HCT116 (cell line): ENCODE measurements at regions not wholly inside any gene's neighbourhood (a gene's known extent, or its start where the extent isn't known, plus 50 kb on each side); places are given as distances from the start of the nearest gene placed in this dataset.

ENCODE experiments used
- ATAC-seq: fragments of 200-7000 bp; cut with Tn5 transposase; 2 replicates; pipeline ENCODE4 v1.9.1; 2020; ENCODE audit warnings: mild to moderate bottlenecking, moderate library complexity
- BruUV-seq: library from RNA; stranded (reverse); fragments of 400-500 nt; replicated peaks from 2 replicates; lab custom pipeline; 2021; lab: Mats Ljungman, UMichigan
- CTCF ChIA-PET: fragments of 300-600 bp; sonication (Branson Sonifier 250); formaldehyde crosslinking; loops from one replicate; lab custom pipeline; 2021; ENCODE audit warnings: antibody characterized with exemption; lab: Charles Lee
- POLR2A ChIA-PET: fragments of 300-600, 350-600 bp; sonication (Branson Sonifier 250); formaldehyde crosslinking; loops from one replicate; lab custom pipeline; 2021; ENCODE audit warnings: antibody characterized with exemption; lab: Charles Lee
- RAD21 ChIA-PET, 2 experiments: fragments of 300-600 bp; sonication (Branson Sonifier 250); formaldehyde crosslinking; loops; one replicate each; lab custom pipeline; 2023; ENCODE audit warnings: low total read pairs in 2 of 2; ENCODE audit not compliant: uncharacterized antibody in 2 of 2, unreplicated experiment in 2 of 2, low non-redundant PET in 1 of 2; lab: Charles Lee
- DNase-seq: peaks from one replicate; pipeline ENCODE4 v3.0.0-alpha.2; 2010; ENCODE audit warnings: low read depth, low spot score
- H2AFZ ChIP-seq: fragments of 200-600 bp; shearing (Covaris generic), sonication (generic); 2 replicates; pipeline ENCODE4 v1.6.1; 2017; ENCODE audit warnings: low read depth, mixed run types, mixed read lengths, antibody characterized with exemption, low read length; ENCODE audit not compliant: poor library complexity, severe bottlenecking
- H3K27ac ChIP-seq: 2 replicates; pipeline ENCODE4 v1.5.1; 2012; ENCODE audit warnings: low read depth, low read length
- H3K27me3 ChIP-seq: fragments of 200-600 bp; sonication (generic); 2 replicates; pipeline ENCODE4 v1.6.1; 2016; ENCODE audit warnings: mixed run types, low read length, mixed read lengths; ENCODE audit not compliant: insufficient read depth
- H3K36me3 ChIP-seq, 2 experiments: fragments of 200-500 bp in 1 of 2; fragments of 200-600 bp in 1 of 2; sonication (Bioruptor generic) in 1 of 2; sonication (generic) in 1 of 2; 2 replicates each; pipeline versions ENCODE4 v1.5.1 to v1.6.1; 2014 to 2016; ENCODE audit warnings: low read length in 2 of 2, inconsistent platforms in 1 of 2, mixed read lengths in 1 of 2, mixed run types in 1 of 2; ENCODE audit not compliant: insufficient read depth in 2 of 2, control insufficient read depth in 1 of 2
- H3K4me1 ChIP-seq, 2 experiments: fragments of 200-600 bp in 1 of 2; sonication (generic) in 1 of 2; 2 replicates each; pipeline versions ENCODE4 v1.5.1 to v1.6.1; 2012 to 2017; ENCODE audit warnings: low read length in 2 of 2, inconsistent platforms in 1 of 2, mild to moderate bottlenecking in 1 of 2, mixed read lengths in 1 of 2, mixed run types in 1 of 2, moderate library complexity in 1 of 2; ENCODE audit not compliant: insufficient read depth in 2 of 2, control insufficient read depth in 1 of 2
- H3K4me2 ChIP-seq: fragments of 200-600 bp; sonication (generic); 2 replicates; pipeline ENCODE4 v1.6.1; 2017; ENCODE audit warnings: mixed run types, low read length, mixed read lengths
- H3K4me3 ChIP-seq, 2 experiments: fragments of 200-600 bp in 1 of 2; sonication (generic) in 1 of 2; replicated peaks in 1 of 2; 2 replicates each; pipeline ENCODE4 v1.5.1; 2011 to 2016; ENCODE audit warnings: low read length in 2 of 2, control low read depth in 1 of 2, low read depth in 1 of 2, mild to moderate bottlenecking in 1 of 2, mixed read lengths in 1 of 2, mixed run types in 1 of 2
- H3K79me2 ChIP-seq: fragments of 200-600 bp; sonication (generic); 2 replicates; pipeline ENCODE4 v1.6.1; 2017; ENCODE audit warnings: mild to moderate bottlenecking, mixed run types, low read length, moderate library complexity, mixed read lengths; ENCODE audit not compliant: insufficient read depth
- H3K9ac ChIP-seq: fragments of 200-600 bp; sonication (generic); 2 replicates; pipeline ENCODE4 v1.6.1; 2016; ENCODE audit warnings: low read length, mixed read lengths
- H3K9me2 ChIP-seq: fragments of 200-600 bp; sonication (generic), shearing (Covaris generic); 2 replicates; pipeline ENCODE4 v1.6.1; 2017; ENCODE audit warnings: mixed run types, mild to moderate bottlenecking, moderate library complexity; ENCODE audit not compliant: insufficient read depth
- H3K9me3 ChIP-seq, 2 experiments: fragments of 200-500 bp in 1 of 2; fragments of 200-600 bp in 1 of 2; sonication (Bioruptor generic) in 1 of 2; sonication (generic) in 1 of 2; 2 replicates each; pipeline ENCODE4 v1.6.1; 2014 to 2017; ENCODE audit warnings: low read length in 2 of 2, mixed read lengths in 2 of 2, inconsistent platforms in 1 of 2, low read depth in 1 of 2, mild to moderate bottlenecking in 1 of 2, mixed run types in 1 of 2, moderate library complexity in 1 of 2; ENCODE audit not compliant: control insufficient read depth in 1 of 2, insufficient read depth in 1 of 2
- H4K20me1 ChIP-seq: fragments of 200-600 bp; sonication (generic), shearing (Covaris generic); 2 replicates; pipeline ENCODE4 v1.6.1; 2017; ENCODE audit warnings: mixed run types, mild to moderate bottlenecking, moderate library complexity; ENCODE audit not compliant: insufficient read depth
- ATF3 ChIP-seq: IDR thresholded peaks from 2 replicates; pipeline ENCODE4 v1.6.1; 2012
- CBX3 ChIP-seq: IDR thresholded peaks from 2 replicates; pipeline ENCODE4 v1.6.1; 2012; ENCODE audit warnings: low read depth
- EGR1 ChIP-seq: IDR thresholded peaks from 2 replicates; pipeline ENCODE4 v1.6.1; 2012; ENCODE audit warnings: low read depth
- ELF1 ChIP-seq: IDR thresholded peaks from 2 replicates; pipeline ENCODE4 v1.6.1; 2012; ENCODE audit warnings: low read depth, borderline replicate concordance
- FOSL1 ChIP-seq: IDR thresholded peaks from 2 replicates; pipeline ENCODE4 v1.6.1; 2012; ENCODE audit warnings: low read depth
- MAX ChIP-seq: IDR thresholded peaks from 2 replicates; pipeline ENCODE4 v1.6.1; 2012
- POLR2A ChIP-seq: IDR thresholded peaks from 2 replicates; pipeline ENCODE4 v1.7.0; 2011; ENCODE audit warnings: borderline replicate concordance; ENCODE audit not compliant: insufficient read depth, insufficient read length; ENCODE audit errors: extremely low read depth
- POLR2AphosphoS5 ChIP-seq: IDR thresholded peaks from 2 replicates; pipeline ENCODE4 v1.6.1; 2011; ENCODE audit warnings: mild to moderate bottlenecking, low read depth, low read length, moderate library complexity
- SP1 ChIP-seq: IDR thresholded peaks from 2 replicates; pipeline ENCODE4 v1.6.1; 2012; ENCODE audit warnings: low read depth
- SRF ChIP-seq: IDR thresholded peaks from 2 replicates; pipeline ENCODE4 v1.6.1; 2012; ENCODE audit warnings: low read depth
- TCF7L2 ChIP-seq: IDR thresholded peaks from 2 replicates; pipeline ENCODE4 v1.7.0; 2011; ENCODE audit warnings: borderline replicate concordance, inconsistent platforms; ENCODE audit not compliant: insufficient read depth, insufficient read length; ENCODE audit errors: extremely low read depth
- ZFX ChIP-seq: fragments of 450-650 bp; IDR thresholded peaks from 2 replicates; pipeline ENCODE4 v1.6.1; 2017
- intact Hi-C: fragments of 100-400 bp; cut with micrococcal nuclease; formaldehyde crosslinking; loops from 2 replicates; pipeline ENCODE4 v1.10.0; 2022
- TF ChIP-seq, protein P1 (sequence below): IDR thresholded peaks from 2 replicates; pipeline ENCODE4 v1.6.1; 2011; ENCODE audit warnings: mild to moderate bottlenecking, low read length, moderate library complexity; ENCODE audit not compliant: insufficient replicate concordance; ENCODE audit errors: extremely low read depth
- TF ChIP-seq, protein P2 (sequence below): IDR thresholded peaks from 2 replicates; pipeline ENCODE4 v1.6.1; 2012; ENCODE audit warnings: low read depth

GRCh38 chr5:71873191-71873591, 154.1 kb downstream of the CARTPT start (continued):
- TF ChIP-seq SRF (no peak), EGR1 (no peak), SP1 (no peak), POLR2AphosphoS5 (no peak)
- TF ChIP-seq, all 23 proteins: peak for 0

GRCh38 chr5:71874521-71874920, 155.4 kb downstream of the CARTPT start:
- ATAC-seq (no peak), DNase-seq (no peak)
- no peak overlapping the region for H3K27ac ChIP-seq
- no peak overlapping the region for H2AFZ ChIP-seq
- H3K4me2 ChIP-seq = no peak overlapping the region
- H3K9me2 ChIP-seq = no peaks in the 10 kb centered on the region
- no peaks in the 10 kb centered on the region for H3K4me1 ChIP-seq
- POLR2A ChIA-PET = no interaction called here
- no peak overlapping the region for H3K4me3 ChIP-seq
- CTCF ChIA-PET = no interaction called here
- no peaks in the 10 kb centered on the region for H3K9me3 ChIP-seq
- RAD21 ChIA-PET = no interaction called here
- H3K36me3 ChIP-seq = no peaks in the 10 kb centered on the region
- H3K27me3 ChIP-seq = no peaks in the 10 kb centered on the region
- TF ChIP-seq ELF1 (no peak), CBX3 (no peak), TCF7L2 (no peak)
- H3K9ac ChIP-seq = no peak overlapping the region
- H4K20me1 ChIP-seq = no peaks in the 10 kb centered on the region
- intact Hi-C loops = no loop called here
- no peaks in the 10 kb centered on the region for H3K79me2 ChIP-seq
- no TSS peak for BruUV-seq

DNA sequence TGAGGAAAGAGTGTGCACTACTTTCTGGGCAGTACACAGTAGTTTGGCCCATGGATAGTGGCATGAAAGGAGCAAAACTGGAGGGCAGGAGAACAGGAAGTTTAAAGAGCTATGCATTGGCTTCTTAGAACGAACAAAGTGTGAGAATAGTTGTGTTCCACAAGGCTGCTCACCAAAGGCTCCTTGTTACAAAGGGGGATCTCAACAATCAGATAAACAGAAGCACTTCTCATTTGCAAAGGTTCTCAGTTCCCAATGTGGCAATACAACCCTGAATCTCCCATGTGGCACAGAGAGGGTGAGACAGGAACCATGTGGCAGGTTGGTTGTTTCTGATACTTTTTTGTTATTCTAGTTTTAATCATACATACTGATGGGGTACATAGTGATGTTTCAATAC, 158.4 kb downstream of the CARTPT start:
- H3K4me1 ChIP-seq = no peaks in the 10 kb centered on the region
- ChIA-PET CTCF (no interaction called here), RAD21 (no interaction called here), POLR2A (interaction anchor here (1.0 kb wide), 1 partner anchor 31 kb away, joined by 3 read pairs; no protein-coding TSS in a partner anchor)
- no peaks in the 10 kb centered on the region for H4K20me1 ChIP-seq
- H3K27ac ChIP-seq = no peak overlapping the region
- no peak overlapping the region for H3K4me3 ChIP-seq
- H2AFZ ChIP-seq = no peak overlapping the region
- BruUV-seq = no TSS peak
- no peaks in the 10 kb centered on the region for H3K9me3 ChIP-seq
- H3K4me2 ChIP-seq = no peak overlapping the region
- DNase-seq = no peak
- TF ChIP-seq ZFX = no peak
- no peak for TF ChIP-seq POLR2A
- TF ChIP-seq MAX = no peak
- no peak for TF ChIP-seq ATF3
- TF ChIP-seq POLR2AphosphoS5 = no peak
- TF ChIP-seq, protein P1, sequence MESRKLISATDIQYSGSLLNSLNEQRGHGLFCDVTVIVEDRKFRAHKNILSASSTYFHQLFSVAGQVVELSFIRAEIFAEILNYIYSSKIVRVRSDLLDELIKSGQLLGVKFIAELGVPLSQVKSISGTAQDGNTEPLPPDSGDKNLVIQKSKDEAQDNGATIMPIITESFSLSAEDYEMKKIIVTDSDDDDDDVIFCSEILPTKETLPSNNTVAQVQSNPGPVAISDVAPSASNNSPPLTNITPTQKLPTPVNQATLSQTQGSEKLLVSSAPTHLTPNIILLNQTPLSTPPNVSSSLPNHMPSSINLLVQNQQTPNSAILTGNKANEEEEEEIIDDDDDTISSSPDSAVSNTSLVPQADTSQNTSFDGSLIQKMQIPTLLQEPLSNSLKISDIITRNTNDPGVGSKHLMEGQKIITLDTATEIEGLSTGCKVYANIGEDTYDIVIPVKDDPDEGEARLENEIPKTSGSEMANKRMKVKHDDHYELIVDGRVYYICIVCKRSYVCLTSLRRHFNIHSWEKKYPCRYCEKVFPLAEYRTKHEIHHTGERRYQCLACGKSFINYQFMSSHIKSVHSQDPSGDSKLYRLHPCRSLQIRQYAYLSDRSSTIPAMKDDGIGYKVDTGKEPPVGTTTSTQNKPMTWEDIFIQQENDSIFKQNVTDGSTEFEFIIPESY = no peak
- no peak for TF ChIP-seq FOSL1
- TF ChIP-seq, protein P2, sequence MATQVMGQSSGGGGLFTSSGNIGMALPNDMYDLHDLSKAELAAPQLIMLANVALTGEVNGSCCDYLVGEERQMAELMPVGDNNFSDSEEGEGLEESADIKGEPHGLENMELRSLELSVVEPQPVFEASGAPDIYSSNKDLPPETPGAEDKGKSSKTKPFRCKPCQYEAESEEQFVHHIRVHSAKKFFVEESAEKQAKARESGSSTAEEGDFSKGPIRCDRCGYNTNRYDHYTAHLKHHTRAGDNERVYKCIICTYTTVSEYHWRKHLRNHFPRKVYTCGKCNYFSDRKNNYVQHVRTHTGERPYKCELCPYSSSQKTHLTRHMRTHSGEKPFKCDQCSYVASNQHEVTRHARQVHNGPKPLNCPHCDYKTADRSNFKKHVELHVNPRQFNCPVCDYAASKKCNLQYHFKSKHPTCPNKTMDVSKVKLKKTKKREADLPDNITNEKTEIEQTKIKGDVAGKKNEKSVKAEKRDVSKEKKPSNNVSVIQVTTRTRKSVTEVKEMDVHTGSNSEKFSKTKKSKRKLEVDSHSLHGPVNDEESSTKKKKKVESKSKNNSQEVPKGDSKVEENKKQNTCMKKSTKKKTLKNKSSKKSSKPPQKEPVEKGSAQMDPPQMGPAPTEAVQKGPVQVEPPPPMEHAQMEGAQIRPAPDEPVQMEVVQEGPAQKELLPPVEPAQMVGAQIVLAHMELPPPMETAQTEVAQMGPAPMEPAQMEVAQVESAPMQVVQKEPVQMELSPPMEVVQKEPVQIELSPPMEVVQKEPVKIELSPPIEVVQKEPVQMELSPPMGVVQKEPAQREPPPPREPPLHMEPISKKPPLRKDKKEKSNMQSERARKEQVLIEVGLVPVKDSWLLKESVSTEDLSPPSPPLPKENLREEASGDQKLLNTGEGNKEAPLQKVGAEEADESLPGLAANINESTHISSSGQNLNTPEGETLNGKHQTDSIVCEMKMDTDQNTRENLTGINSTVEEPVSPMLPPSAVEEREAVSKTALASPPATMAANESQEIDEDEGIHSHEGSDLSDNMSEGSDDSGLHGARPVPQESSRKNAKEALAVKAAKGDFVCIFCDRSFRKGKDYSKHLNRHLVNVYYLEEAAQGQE = no peak
- TF ChIP-seq ELF1 = no peak
- intact Hi-C loops = no loop called here
- no peak for ATAC-seq
- H3K9me2 ChIP-seq = no peaks in the 10 kb centered on the region
- no peaks in the 10 kb centered on the region for H3K79me2 ChIP-seq
- no peak overlapping the region for H3K9ac ChIP-seq
- H3K36me3 ChIP-seq = no peaks in the 10 kb centered on the region
- H3K27me3 ChIP-seq = no peaks in the 10 kb centered on the region
